Activated T-cell treated with anti-CD3 and anti-CD28 coated beads, Interleukin-2, amount 50 U/mL, for 48 hours (primary cell): ENCODE measurements at regions not wholly inside any gene's neighbourhood (a gene's known extent, or its start where the extent isn't known, plus 50 kb on each side); places are given as distances from the start of the nearest gene placed in this dataset.
"Not testable (repeated sequence)": the region's sequence is repeated elsewhere in the genome, so short reads cannot be mapped to it uniquely, and the experiment has no call there.

Source experiments
- DNase-seq, 2 experiments: peaks; one replicate each; pipeline ENCODE4 v3.0.0-alpha.2; 2020

GRCh38 chr3:35064761-35065160 is 574.6 kb upstream of the ARPP21 start:
- DNase-seq: no peak

GRCh38 chr3:35065891-35066290 is 573.4 kb upstream of the ARPP21 start:
- no peak for DNase-seq

- DNase-seq: no peak
Measured at GRCh38 chr3:35067750-35068149, 571.6 kb upstream of the ARPP21 start.

- no peak for DNase-seq
Measured at GRCh38 chr3:35070088-35070487, 569.2 kb upstream of the ARPP21 start.

GRCh38 chr3:35071772-35072171 is 567.6 kb upstream of the ARPP21 start:
- no peak for DNase-seq

GRCh38 chr3:35078780-35079179 is 560.5 kb upstream of the ARPP21 start:
- DNase-seq: no peak

GRCh38 chr3:35079403-35079802 is 559.9 kb upstream of the ARPP21 start:
- DNase-seq: no peak

GRCh38 chr3:35081899-35082298 is 557.4 kb upstream of the ARPP21 start:
- DNase-seq: no peak

GRCh38 chr3:35088943-35089342 is 550.4 kb upstream of the ARPP21 start:
- no peak for DNase-seq

GRCh38 chr3:35114686-35115085 is 524.6 kb upstream of the ARPP21 start:
- no peak for DNase-seq

GRCh38 chr3:35120026-35120425 is 519.3 kb upstream of the ARPP21 start:
- no peak for DNase-seq

GRCh38 chr3:35137612-35138011 is 501.7 kb upstream of the ARPP21 start:
- DNase-seq: no peak

GRCh38 chr3:35141406-35141805 is 497.9 kb upstream of the ARPP21 start:
- no peak for DNase-seq

- no peak for DNase-seq
Measured at GRCh38 chr3:35144011-35144410, 495.3 kb upstream of the ARPP21 start.

GRCh38 chr3:35146256-35147035 is 492.9 kb upstream of the ARPP21 start:
- DNase-seq: not testable (repeated sequence)

GRCh38 chr3:35183927-35184675 is 455.2 kb upstream of the ARPP21 start:
- no peak for DNase-seq

GRCh38 chr3:35184775-35185174 is 454.6 kb upstream of the ARPP21 start:
- no peak for DNase-seq

GRCh38 chr3:35187908-35188307 is 451.4 kb upstream of the ARPP21 start:
- no peak for DNase-seq

- no peak for DNase-seq
Measured at GRCh38 chr3:35194666-35195065, 444.7 kb upstream of the ARPP21 start.

GRCh38 chr3:35198857-35199256 is 440.5 kb upstream of the ARPP21 start:
- no peak for DNase-seq

GRCh38 chr3:35200056-35200455 is 439.3 kb upstream of the ARPP21 start:
- no peak for DNase-seq

- no peak for DNase-seq
Measured at GRCh38 chr3:35201211-35201610, 438.1 kb upstream of the ARPP21 start.

- no peak for DNase-seq
Measured at GRCh38 chr3:35215525-35216500, 423.5 kb upstream of the ARPP21 start.
